BLaER1 (cell line): ENCODE measurements at regions not wholly inside any gene's neighbourhood (a gene's known extent, or its start where the extent isn't known, plus 50 kb on each side); places are given as distances from the start of the nearest gene placed in this dataset.
"Not testable (repeated sequence)": the region's sequence is repeated elsewhere in the genome, so short reads cannot be mapped to it uniquely, and the experiment has no call there.

Experiments
- H3K27ac ChIP-seq: shearing (Covaris generic); formaldehyde crosslinking; 2 replicates; pipeline ENCODE4 v1.8.1; 2022
- H3K27me3 ChIP-seq: shearing (Covaris generic); formaldehyde crosslinking; 2 replicates; pipeline ENCODE4 v1.8.1; 2022
- H3K36me3 ChIP-seq: shearing (Covaris generic); formaldehyde crosslinking; 2 replicates; pipeline ENCODE4 v1.8.1; 2022
- H3K4me1 ChIP-seq: shearing (Covaris generic); formaldehyde crosslinking; 2 replicates; pipeline ENCODE4 v1.8.1; 2022
- H3K4me2 ChIP-seq: shearing (Covaris generic); formaldehyde crosslinking; 2 replicates; pipeline ENCODE4 v1.8.1; 2022
- H3K4me3 ChIP-seq: shearing (Covaris generic); formaldehyde crosslinking; 2 replicates; pipeline ENCODE4 v1.8.1; 2022
- H3K9ac ChIP-seq: shearing (Covaris generic); formaldehyde crosslinking; 2 replicates; pipeline ENCODE4 v1.8.1; 2022
- H3K9me3 ChIP-seq: shearing (Covaris generic); formaldehyde crosslinking; 2 replicates; pipeline ENCODE4 v1.8.1; 2022
- H4K20me1 ChIP-seq: shearing (Covaris generic); formaldehyde crosslinking; 2 replicates; pipeline ENCODE4 v1.8.1; 2022
- Cebpa-rat ChIP-seq: shearing (Covaris generic); IDR thresholded peaks from 2 replicates; pipeline ENCODE4 v1.8.1; 2022

GRCh38 chr4:162469977-162470376 is 306.2 kb upstream of the FSTL5 start:
- no peaks in the 10 kb centered on the region for H3K27me3 ChIP-seq
- H4K20me1 ChIP-seq: no peaks in the 10 kb centered on the region
- no peak for TF ChIP-seq Cebpa-rat

GRCh38 chr4:162465356-162465755 is 301.6 kb upstream of the FSTL5 start:
- not testable (repeated sequence) for H4K20me1 ChIP-seq, H3K27me3 ChIP-seq, H3K36me3 ChIP-seq, H3K4me2 ChIP-seq, H3K9me3 ChIP-seq, H3K27ac ChIP-seq, H3K4me3 ChIP-seq, H3K4me1 ChIP-seq, H3K9ac ChIP-seq

More at GRCh38 chr4:162469977-162470376, 306.2 kb upstream of the FSTL5 start:
- no peaks in the 10 kb centered on the region for H3K36me3 ChIP-seq
- no peak overlapping the region for H3K4me3 ChIP-seq
- H3K9me3 ChIP-seq: no peaks in the 10 kb centered on the region
- no peak overlapping the region for H3K27ac ChIP-seq
- H3K4me1 ChIP-seq: no peaks in the 10 kb centered on the region
- H3K9ac ChIP-seq: no peak overlapping the region
- H3K4me2 ChIP-seq: no peak overlapping the region

- H3K4me3 ChIP-seq: no peak overlapping the region
- no peak overlapping the region for H3K9ac ChIP-seq
- H3K36me3 ChIP-seq: no peaks in the 10 kb centered on the region
- H3K4me2 ChIP-seq: no peak overlapping the region
- H3K27ac ChIP-seq: no peak overlapping the region
- no peaks in the 10 kb centered on the region for H3K9me3 ChIP-seq
- no peaks in the 10 kb centered on the region for H3K4me1 ChIP-seq
- no peak for TF ChIP-seq Cebpa-rat
- H3K27me3 ChIP-seq: no peaks in the 10 kb centered on the region
- no peaks in the 10 kb centered on the region for H4K20me1 ChIP-seq
Measured at GRCh38 chr4:162461952-162462351, 298.2 kb upstream of the FSTL5 start.

GRCh38 chr4:162458051-162458450 is 294.3 kb upstream of the FSTL5 start:
- TF ChIP-seq Cebpa-rat: no peak
- Histone ChIP-seq H3K4me2 (no peak overlapping the region), H3K4me1 (no peaks in the 10 kb centered on the region)

GRCh38 chr4:162457071-162457865 is 293.5 kb upstream of the FSTL5 start:
- Histone ChIP-seq H3K4me1 (no peaks in the 10 kb centered on the region), H3K9ac (no peak overlapping the region), H3K4me2 (no peak overlapping the region), H3K9me3 (no peaks in the 10 kb centered on the region), H3K36me3 (no peaks in the 10 kb centered on the region), H3K27me3 (no peaks in the 10 kb centered on the region), H4K20me1 (no peaks in the 10 kb centered on the region), H3K27ac (no peak overlapping the region), H3K4me3 (no peak overlapping the region)
- no peak for TF ChIP-seq Cebpa-rat

More at GRCh38 chr4:162458051-162458450, 294.3 kb upstream of the FSTL5 start:
- H3K4me3 ChIP-seq: no peak overlapping the region
- no peaks in the 10 kb centered on the region for H3K9me3 ChIP-seq
- H3K36me3 ChIP-seq: no peaks in the 10 kb centered on the region
- no peak overlapping the region for H3K27ac ChIP-seq
- H3K9ac ChIP-seq: no peak overlapping the region
- H3K27me3 ChIP-seq: no peaks in the 10 kb centered on the region
- H4K20me1 ChIP-seq: no peaks in the 10 kb centered on the region

GRCh38 chr4:162456106-162456505 is 292.3 kb upstream of the FSTL5 start:
- Histone ChIP-seq H3K36me3 (no peaks in the 10 kb centered on the region), H3K4me1 (no peaks in the 10 kb centered on the region), H3K4me3 (no peak overlapping the region), H3K27me3 (no peaks in the 10 kb centered on the region), H3K9me3 (no peaks in the 10 kb centered on the region), H3K4me2 (no peak overlapping the region), H3K9ac (no peak overlapping the region), H4K20me1 (no peaks in the 10 kb centered on the region), H3K27ac (no peak overlapping the region)
- TF ChIP-seq Cebpa-rat: no peak

- H3K4me2 ChIP-seq: no peak overlapping the region
- H4K20me1 ChIP-seq: no peaks in the 10 kb centered on the region
- H3K9ac ChIP-seq: no peak overlapping the region
- H3K9me3 ChIP-seq: no peaks in the 10 kb centered on the region
- H3K4me1 ChIP-seq: no peaks in the 10 kb centered on the region
- no peaks in the 10 kb centered on the region for H3K27me3 ChIP-seq
- no peak overlapping the region for H3K27ac ChIP-seq
- TF ChIP-seq Cebpa-rat: no peak
- no peaks in the 10 kb centered on the region for H3K36me3 ChIP-seq
- no peak overlapping the region for H3K4me3 ChIP-seq
Measured at GRCh38 chr4:162450531-162451035, 286.8 kb upstream of the FSTL5 start.

GRCh38 chr4:162443510-162443909 is 279.7 kb upstream of the FSTL5 start:
- H3K36me3 ChIP-seq: no peaks in the 10 kb centered on the region
- H3K27me3 ChIP-seq: no peaks in the 10 kb centered on the region
- no peak overlapping the region for H3K27ac ChIP-seq
- no peak for TF ChIP-seq Cebpa-rat
- H4K20me1 ChIP-seq: no peaks in the 10 kb centered on the region
- no peak overlapping the region for H3K4me2 ChIP-seq
- H3K4me3 ChIP-seq: no peak overlapping the region
- no peaks in the 10 kb centered on the region for H3K9me3 ChIP-seq
- H3K9ac ChIP-seq: no peak overlapping the region
- no peaks in the 10 kb centered on the region for H3K4me1 ChIP-seq

GRCh38 chr4:162442128-162442527 is 278.3 kb upstream of the FSTL5 start:
- Histone ChIP-seq H3K27me3 (no peaks in the 10 kb centered on the region), H3K4me3 (no peak overlapping the region), H3K9me3 (no peaks in the 10 kb centered on the region), H4K20me1 (no peaks in the 10 kb centered on the region), H3K4me2 (no peak overlapping the region), H3K9ac (no peak overlapping the region), H3K4me1 (no peaks in the 10 kb centered on the region), H3K36me3 (no peaks in the 10 kb centered on the region), H3K27ac (no peak overlapping the region)
- no peak for TF ChIP-seq Cebpa-rat

- Histone ChIP-seq H4K20me1 (no peaks in the 10 kb centered on the region), H3K9me3 (no peaks in the 10 kb centered on the region), H3K9ac (no peak overlapping the region), H3K4me1 (no peaks in the 10 kb centered on the region), H3K27me3 (no peaks in the 10 kb centered on the region), H3K27ac (no peak overlapping the region), H3K4me3 (no peak overlapping the region), H3K4me2 (no peak overlapping the region), H3K36me3 (no peaks in the 10 kb centered on the region)
- no peak for TF ChIP-seq Cebpa-rat
Measured at GRCh38 chr4:162422312-162422711, 258.5 kb upstream of the FSTL5 start.
